ACC112 (cell line): ENCODE measurements at regions not wholly inside any gene's neighbourhood (a gene's known extent, or its start where the extent isn't known, plus 50 kb on each side); places are given as distances from the start of the nearest gene placed in this dataset.

Experiments
- H2AFZ ChIP-seq: fragments of 200-600 bp; sonication (generic); one replicate; pipeline ENCODE4 v1.6.0; 2017; ENCODE audit warnings: antibody characterized with exemption, low read length; ENCODE audit not compliant: unreplicated experiment
- H3K27ac ChIP-seq: fragments of 200-600 bp; sonication (generic); 2 replicates; pipeline ENCODE4 v1.5.1; 2014; ENCODE audit warnings: low read depth, mild to moderate bottlenecking, antibody characterized with exemption, low read length, moderate library complexity
- H3K27me3 ChIP-seq: fragments of 200-600 bp; sonication (generic); 2 replicates; pipeline ENCODE4 v1.6.1; 2014; ENCODE audit warnings: mild to moderate bottlenecking, antibody characterized with exemption, low read length, moderate library complexity, mixed read lengths; ENCODE audit not compliant: insufficient read depth
- H3K36me3 ChIP-seq: fragments of 200-600 bp; sonication (generic); 2 replicates; pipeline ENCODE4 v1.6.1; 2016; ENCODE audit warnings: mild to moderate bottlenecking, antibody characterized with exemption, low read length, moderate library complexity, mixed read lengths; ENCODE audit not compliant: insufficient read depth
- H3K4me1 ChIP-seq: fragments of 200-600 bp; sonication (generic); one replicate; pipeline ENCODE4 v1.6.1; 2016; ENCODE audit warnings: low read length, mixed read lengths; ENCODE audit not compliant: insufficient read depth, unreplicated experiment, control insufficient read depth
- H3K4me3 ChIP-seq: fragments of 200-600 bp; sonication (generic); 2 replicates; pipeline ENCODE4 v1.5.1; 2014; ENCODE audit warnings: mild to moderate bottlenecking, low read depth, low read length
- H3K79me2 ChIP-seq: fragments of 200-600 bp; sonication (generic); one replicate; pipeline ENCODE4 v1.6.0; 2016; ENCODE audit warnings: low read length; ENCODE audit not compliant: control insufficient read depth, unreplicated experiment, insufficient read depth

- no peaks in the 10 kb centered on the region for H3K4me1 ChIP-seq
- H3K79me2 ChIP-seq: no peaks in the 10 kb centered on the region
- H3K27ac ChIP-seq: no peak overlapping the region
- no peaks in the 10 kb centered on the region for H3K27me3 ChIP-seq
- H2AFZ ChIP-seq: no peak overlapping the region
- no peak overlapping the region for H3K4me3 ChIP-seq
- no peaks in the 10 kb centered on the region for H3K36me3 ChIP-seq
Observed at GRCh38 chr5:87844866-87845265, 423.8 kb downstream of the TMEM161B start.

- Histone ChIP-seq H2AFZ (no peak overlapping the region), H3K4me3 (no peak overlapping the region), H3K79me2 (no peaks in the 10 kb centered on the region), H3K4me1 (no peaks in the 10 kb centered on the region), H3K36me3 (no peaks in the 10 kb centered on the region), H3K27me3 (no peaks in the 10 kb centered on the region), H3K27ac (no peak overlapping the region)
Observed at GRCh38 chr5:87844449-87844848, 424.2 kb downstream of the TMEM161B start.

DNA sequence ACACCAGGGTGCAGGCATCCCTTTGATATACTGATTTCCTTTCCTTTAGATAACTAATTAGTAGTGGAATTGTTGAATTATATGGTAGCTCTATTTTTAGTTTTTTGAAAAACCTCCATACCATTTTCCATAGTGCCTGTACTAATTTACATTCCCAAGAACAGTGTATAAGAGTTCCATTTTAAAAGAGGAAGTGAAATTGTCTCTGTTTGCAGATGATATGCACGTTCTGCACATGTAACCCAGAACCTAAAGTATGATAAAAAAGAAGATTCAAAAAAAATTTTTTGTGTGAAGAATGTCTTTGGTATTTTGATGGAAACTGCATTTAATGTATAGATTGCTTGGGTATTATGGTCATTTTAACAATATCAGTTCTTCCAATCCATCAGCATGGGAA, 424.0 kb upstream of the CCNH start:
- H3K4me3 ChIP-seq: no peak overlapping the region
- no peak overlapping the region for H2AFZ ChIP-seq
- H3K36me3 ChIP-seq: no peaks in the 10 kb centered on the region
- H3K27ac ChIP-seq: no peak overlapping the region
- no peaks in the 10 kb centered on the region for H3K4me1 ChIP-seq
- no peaks in the 10 kb centered on the region for H3K79me2 ChIP-seq
- H3K27me3 ChIP-seq: no peaks in the 10 kb centered on the region

- H3K4me1 ChIP-seq: no peaks in the 10 kb centered on the region
- H3K36me3 ChIP-seq: no peaks in the 10 kb centered on the region
- H3K4me3 ChIP-seq: no peak overlapping the region
- H3K27ac ChIP-seq: no peak overlapping the region
- H3K27me3 ChIP-seq: no peaks in the 10 kb centered on the region
- no peak overlapping the region for H2AFZ ChIP-seq
- H3K79me2 ChIP-seq: no peaks in the 10 kb centered on the region
Observed at GRCh38 chr5:87831499-87831898, 418.8 kb upstream of the CCNH start.

DNA sequence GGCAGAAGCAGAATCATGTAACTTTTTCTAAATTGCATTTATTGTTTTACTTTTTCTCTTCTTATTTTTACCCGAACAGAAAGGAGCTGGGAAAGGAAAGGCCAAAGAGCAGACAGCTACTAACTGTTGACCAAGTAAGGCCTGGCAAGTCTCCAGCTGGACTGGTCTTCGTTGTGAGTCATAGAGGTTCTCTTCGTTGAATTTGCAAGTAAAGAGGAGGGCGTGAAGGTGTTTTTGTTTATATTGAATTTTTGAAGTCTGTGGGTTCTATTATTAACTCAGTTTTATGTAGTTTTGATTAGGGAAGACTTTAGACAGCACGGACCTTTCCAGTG, 416.5 kb upstream of the CCNH start:
- Histone ChIP-seq H3K27me3 (no peaks in the 10 kb centered on the region), H3K79me2 (no peaks in the 10 kb centered on the region), H3K27ac (no peak overlapping the region), H3K4me3 (no peak overlapping the region), H3K36me3 (no peaks in the 10 kb centered on the region), H3K4me1 (no peaks in the 10 kb centered on the region), H2AFZ (no peak overlapping the region)

GRCh38 chr5:87828545-87829216, 416.0 kb upstream of the CCNH start:
- Histone ChIP-seq H2AFZ (no peak overlapping the region), H3K4me1 (no peaks in the 10 kb centered on the region), H3K27me3 (no peaks in the 10 kb centered on the region), H3K4me3 (no peak overlapping the region), H3K27ac (no peak overlapping the region), H3K79me2 (no peaks in the 10 kb centered on the region), H3K36me3 (no peaks in the 10 kb centered on the region)

DNA sequence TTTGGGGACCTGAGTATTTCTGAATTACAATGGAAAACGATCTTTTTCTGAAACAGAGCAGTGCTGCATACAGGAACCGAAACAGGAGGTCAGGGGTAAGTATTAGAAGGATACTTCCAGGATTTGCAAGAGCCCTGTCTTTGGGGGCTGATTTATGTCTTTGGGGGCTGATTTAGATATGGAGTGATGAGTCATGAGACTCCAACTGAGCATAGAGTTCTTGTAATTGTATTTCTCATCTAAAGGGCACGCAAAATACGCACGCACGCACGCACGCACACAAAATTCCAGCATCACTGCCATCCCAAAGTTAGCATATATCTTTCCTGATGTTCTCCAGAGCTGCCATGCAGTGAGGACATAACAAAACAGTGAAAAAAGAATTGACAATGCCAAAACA, 414.8 kb upstream of the CCNH start:
- Histone ChIP-seq H3K27ac (no peak overlapping the region), H3K27me3 (no peaks in the 10 kb centered on the region), H3K36me3 (no peaks in the 10 kb centered on the region), H3K79me2 (no peaks in the 10 kb centered on the region), H3K4me3 (no peak overlapping the region), H2AFZ (no peak overlapping the region), H3K4me1 (no peaks in the 10 kb centered on the region)

DNA sequence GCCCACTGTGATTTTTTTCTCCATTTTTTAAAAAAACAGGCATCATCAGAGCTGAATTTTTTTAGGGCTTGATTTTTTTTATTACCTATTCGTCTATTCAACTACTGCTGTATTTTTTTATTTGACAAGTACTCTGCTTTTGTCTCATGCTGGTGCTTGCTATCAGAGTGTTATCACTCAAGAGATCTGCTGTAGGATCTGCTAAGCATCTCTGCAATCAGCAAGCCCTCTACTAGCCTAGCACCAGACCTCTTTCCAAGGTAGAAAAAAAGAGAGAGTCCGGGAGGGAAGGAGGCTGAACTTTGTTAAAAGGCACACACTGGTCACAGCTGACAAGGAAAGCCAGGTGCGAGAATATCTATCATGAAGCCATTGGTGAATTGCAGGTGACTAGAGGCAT, 413.8 kb upstream of the CCNH start:
- Histone ChIP-seq H2AFZ (no peak overlapping the region), H3K79me2 (no peaks in the 10 kb centered on the region), H3K4me1 (no peaks in the 10 kb centered on the region), H3K4me3 (no peak overlapping the region), H3K27ac (no peak overlapping the region), H3K36me3 (no peaks in the 10 kb centered on the region), H3K27me3 (no peaks in the 10 kb centered on the region)

GRCh38 chr5:87825583-87825982, 412.9 kb upstream of the CCNH start:
- no peaks in the 10 kb centered on the region for H3K36me3 ChIP-seq
- H3K4me3 ChIP-seq: no peak overlapping the region
- no peaks in the 10 kb centered on the region for H3K4me1 ChIP-seq
- no peaks in the 10 kb centered on the region for H3K27me3 ChIP-seq
- H3K79me2 ChIP-seq: no peaks in the 10 kb centered on the region
- no peak overlapping the region for H3K27ac ChIP-seq
- H2AFZ ChIP-seq: no peak overlapping the region

GRCh38 chr5:87807783-87808182, 395.1 kb upstream of the CCNH start:
- Histone ChIP-seq H3K4me3 (no peak overlapping the region), H3K36me3 (no peaks in the 10 kb centered on the region), H3K79me2 (no peaks in the 10 kb centered on the region)

GRCh38 chr5:87803352-87803751, 390.6 kb upstream of the CCNH start:
- no peaks in the 10 kb centered on the region for H3K27me3 ChIP-seq
- H2AFZ ChIP-seq: no peak overlapping the region
- no peaks in the 10 kb centered on the region for H3K79me2 ChIP-seq
- H3K4me1 ChIP-seq: no peaks in the 10 kb centered on the region
- H3K4me3 ChIP-seq: no peak overlapping the region
- no peak overlapping the region for H3K27ac ChIP-seq
- H3K36me3 ChIP-seq: no peaks in the 10 kb centered on the region

More at GRCh38 chr5:87807783-87808182, 395.1 kb upstream of the CCNH start:
- Histone ChIP-seq H2AFZ (no peak overlapping the region), H3K27ac (no peak overlapping the region), H3K4me1 (no peaks in the 10 kb centered on the region), H3K27me3 (no peaks in the 10 kb centered on the region)
